ENCODE measurements at regions not wholly inside any gene's neighbourhood (a gene's known extent, or its start where the extent isn't known, plus 50 kb on each side); places are given as distances from the start of the nearest gene placed in this dataset.

- no peak for TF ChIP-seq POLR2A (IDR thresholded peaks at IDR 0.05; ENCODE audit: low read depth, low read length)
- no peak for TF ChIP-seq SPI1 (IDR thresholded peaks at IDR 0.05; ENCODE audit: low read depth, low read length)
- TF ChIP-seq TAF1 (IDR thresholded peaks at IDR 0.05; ENCODE audit: low read depth, low read length): no peak
- no peak for TF ChIP-seq POLR2AphosphoS5 (IDR thresholded peaks at IDR 0.05; ENCODE audit: low read depth, low read length)
These were observed 78.2 kb upstream of the EEF1E1 start for GRCh38 chr6:8180327-8181159.
